ENCODE measurements at regions not wholly inside any gene's neighbourhood (a gene's known extent, or its start where the extent isn't known, plus 50 kb on each side); places are given as distances from the start of the nearest gene placed in this dataset.

DNA sequence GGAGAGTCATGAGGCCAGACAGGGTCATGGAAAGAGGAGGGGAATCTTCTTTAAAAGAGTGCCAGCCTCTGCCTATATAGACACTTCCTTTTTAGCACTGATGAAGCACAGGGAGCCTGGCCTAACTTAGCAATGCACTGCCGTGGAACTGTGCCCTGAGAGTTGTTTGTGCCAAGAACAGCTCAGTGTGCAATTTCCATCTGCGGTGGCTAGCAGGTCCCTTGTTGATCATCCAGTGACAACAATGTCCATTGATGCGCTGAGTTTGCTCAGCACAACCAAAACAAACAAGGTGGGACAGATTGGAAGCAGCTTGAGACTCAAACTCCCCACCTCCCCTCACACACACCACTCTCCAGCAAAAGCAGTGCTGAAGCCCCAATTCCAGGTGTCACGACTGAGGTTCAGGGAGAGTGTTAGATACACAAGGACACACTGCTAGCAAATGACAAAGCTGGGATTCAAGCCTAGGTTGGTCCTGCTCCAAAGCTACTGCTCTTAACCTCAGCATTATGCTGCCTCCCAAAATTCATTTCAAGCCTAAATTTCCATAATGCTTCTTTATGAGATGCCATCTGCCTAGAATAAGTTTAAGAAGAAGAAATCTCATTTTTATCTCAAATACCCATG, 316.6 kb upstream of the UBE2E2 start:
- ATAC-seq: no peak
- CTCF ChIA-PET: interaction anchor here (0.7 to 2.6 kb wide), 2 partner anchors 56 to 157 kb away, joined by 3 to 9 read pairs; no protein-coding TSS in a partner anchor
- WGBS (ENCODE audit: missing lambda C conversion rate): 23% methylated on average over 4 of the region's 4 CpGs

DNA sequence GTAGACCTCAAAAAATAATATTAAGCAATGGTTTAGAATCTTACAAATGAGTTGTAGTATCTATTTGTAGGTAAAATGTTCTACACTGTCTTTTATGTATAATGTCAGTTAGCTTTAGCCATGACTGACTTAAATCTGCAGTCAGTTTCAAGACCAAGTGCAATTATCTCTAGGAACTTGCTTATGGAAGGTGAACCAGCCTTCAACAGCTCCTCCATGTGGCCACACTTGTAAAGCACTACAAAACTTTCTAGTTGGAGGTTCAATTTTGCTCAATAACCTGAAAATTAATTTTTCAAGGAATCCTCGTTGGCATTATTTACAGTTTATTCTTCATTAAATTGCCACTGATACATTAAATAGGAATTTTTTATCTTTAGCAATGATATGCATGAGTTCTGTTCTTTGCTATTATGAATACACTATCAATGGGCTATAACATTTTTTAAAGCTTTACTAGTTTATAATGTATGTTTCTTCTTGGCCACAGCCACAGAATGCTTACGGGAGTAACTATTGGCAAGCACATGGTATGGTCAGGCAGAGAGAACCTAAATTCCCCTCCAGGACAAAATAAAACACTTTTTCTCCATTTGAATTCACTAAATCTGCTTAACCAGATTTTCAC, 315.3 kb upstream of the UBE2E2 start:
- 3% methylated on average over 2 of the region's 2 CpGs for WGBS (ENCODE audit: missing lambda C conversion rate)
- Histone ChIP-seq H3K9me3 (no peaks in the 10 kb centered on the region), H3K4me3 (no peak overlapping the region), H3K4me2 (no peak overlapping the region), H3K27ac (no peak overlapping the region), H3K4me1 (no peaks in the 10 kb centered on the region)
- ATAC-seq (peak in 1 of 2 experiments; percentile 63; a peak in 2 of 6 replicates), DNase-seq (ENCODE audit: low read depth in 1 of 2, low spot score in 1 of 2) (peak in 1 of 2 experiments; percentile 53), FAIRE-seq (peak; percentile 18)
- ChIA-PET POLR2A (no interaction called here), CTCF (interaction anchor here (0.7 to 2.6 kb wide), 8 partner anchors 11 to 332 kb away, joined by 3 to 10 read pairs (median 4); no protein-coding TSS in a partner anchor)
- TF ChIP-seq CHD4 (IDR thresholded peaks at IDR 0.05; ENCODE audit: borderline replicate concordance) (no peak), HDAC2 (IDR thresholded peaks at IDR 0.05) (no peak), RCOR1 (IDR thresholded peaks at IDR 0.05; ENCODE audit: low read depth, low read length) (no peak), JUN (IDR thresholded peaks at IDR 0.05) (no peak), TFCP2L1 (CRISPR knock-in tag; IDR thresholded peaks at IDR 0.05) (no peak), POLR2AphosphoS2 (conservative IDR thresholded peaks at IDR 0.05; ENCODE audit: low read length) (no peak), HOXB13 (CRISPR knock-in tag; IDR thresholded peaks at IDR 0.05; ENCODE audit: low read depth) (no peak), MAZ (IDR thresholded peaks at IDR 0.05; ENCODE audit: borderline replicate concordance, low read depth, low read length) (no peak), ZC3H11A (IDR thresholded peaks at IDR 0.05) (no peak)
- TF ChIP-seq, protein P1, sequence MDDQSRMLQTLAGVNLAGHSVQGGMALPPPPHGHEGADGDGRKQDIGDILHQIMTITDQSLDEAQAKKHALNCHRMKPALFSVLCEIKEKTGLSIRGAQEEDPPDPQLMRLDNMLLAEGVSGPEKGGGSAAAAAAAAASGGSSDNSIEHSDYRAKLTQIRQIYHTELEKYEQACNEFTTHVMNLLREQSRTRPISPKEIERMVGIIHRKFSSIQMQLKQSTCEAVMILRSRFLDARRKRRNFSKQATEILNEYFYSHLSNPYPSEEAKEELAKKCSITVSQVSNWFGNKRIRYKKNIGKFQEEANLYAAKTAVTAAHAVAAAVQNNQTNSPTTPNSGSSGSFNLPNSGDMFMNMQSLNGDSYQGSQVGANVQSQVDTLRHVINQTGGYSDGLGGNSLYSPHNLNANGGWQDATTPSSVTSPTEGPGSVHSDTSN (IDR thresholded peaks at IDR 0.05): no peak
- TF ChIP-seq, protein P2, sequence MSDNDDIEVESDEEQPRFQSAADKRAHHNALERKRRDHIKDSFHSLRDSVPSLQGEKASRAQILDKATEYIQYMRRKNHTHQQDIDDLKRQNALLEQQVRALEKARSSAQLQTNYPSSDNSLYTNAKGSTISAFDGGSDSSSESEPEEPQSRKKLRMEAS (IDR thresholded peaks at IDR 0.05): no peak
- TF ChIP-seq, protein P3, sequence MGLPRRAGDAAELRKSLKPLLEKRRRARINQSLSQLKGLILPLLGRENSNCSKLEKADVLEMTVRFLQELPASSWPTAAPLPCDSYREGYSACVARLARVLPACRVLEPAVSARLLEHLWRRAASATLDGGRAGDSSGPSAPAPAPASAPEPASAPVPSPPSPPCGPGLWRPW (IDR thresholded peaks at IDR 0.05): no peak

More for the DNA sequence above, 316.6 kb upstream of the UBE2E2 start:
- POLR2A ChIA-PET: no interaction called here
- H3K4me1 ChIP-seq: no peaks in the 10 kb centered on the region
- no peak overlapping the region for H3K4me3 ChIP-seq
- DNase-seq (ENCODE audit: low read depth in 1 of 2, low spot score in 1 of 2) (no peak), FAIRE-seq (no peak)
- TF ChIP-seq, protein P3 (IDR thresholded peaks at IDR 0.05): no peak
- TF ChIP-seq, protein P4, sequence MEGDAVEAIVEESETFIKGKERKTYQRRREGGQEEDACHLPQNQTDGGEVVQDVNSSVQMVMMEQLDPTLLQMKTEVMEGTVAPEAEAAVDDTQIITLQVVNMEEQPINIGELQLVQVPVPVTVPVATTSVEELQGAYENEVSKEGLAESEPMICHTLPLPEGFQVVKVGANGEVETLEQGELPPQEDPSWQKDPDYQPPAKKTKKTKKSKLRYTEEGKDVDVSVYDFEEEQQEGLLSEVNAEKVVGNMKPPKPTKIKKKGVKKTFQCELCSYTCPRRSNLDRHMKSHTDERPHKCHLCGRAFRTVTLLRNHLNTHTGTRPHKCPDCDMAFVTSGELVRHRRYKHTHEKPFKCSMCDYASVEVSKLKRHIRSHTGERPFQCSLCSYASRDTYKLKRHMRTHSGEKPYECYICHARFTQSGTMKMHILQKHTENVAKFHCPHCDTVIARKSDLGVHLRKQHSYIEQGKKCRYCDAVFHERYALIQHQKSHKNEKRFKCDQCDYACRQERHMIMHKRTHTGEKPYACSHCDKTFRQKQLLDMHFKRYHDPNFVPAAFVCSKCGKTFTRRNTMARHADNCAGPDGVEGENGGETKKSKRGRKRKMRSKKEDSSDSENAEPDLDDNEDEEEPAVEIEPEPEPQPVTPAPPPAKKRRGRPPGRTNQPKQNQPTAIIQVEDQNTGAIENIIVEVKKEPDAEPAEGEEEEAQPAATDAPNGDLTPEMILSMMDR (IDR thresholded peaks at IDR 0.05): no peak
- no peak for TF ChIP-seq JUN (IDR thresholded peaks at IDR 0.05)
- TF ChIP-seq, protein P5, sequence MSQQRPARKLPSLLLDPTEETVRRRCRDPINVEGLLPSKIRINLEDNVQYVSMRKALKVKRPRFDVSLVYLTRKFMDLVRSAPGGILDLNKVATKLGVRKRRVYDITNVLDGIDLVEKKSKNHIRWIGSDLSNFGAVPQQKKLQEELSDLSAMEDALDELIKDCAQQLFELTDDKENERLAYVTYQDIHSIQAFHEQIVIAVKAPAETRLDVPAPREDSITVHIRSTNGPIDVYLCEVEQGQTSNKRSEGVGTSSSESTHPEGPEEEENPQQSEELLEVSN (IDR thresholded peaks at IDR 0.05; ENCODE audit: borderline replicate concordance, low read depth): no peak
- no peak for TF ChIP-seq ZFP36 (IDR thresholded peaks at IDR 0.05; ENCODE audit: borderline replicate concordance, partially characterized antibody)
- no peak for TF ChIP-seq NR3C1 (IDR thresholded peaks at IDR 0.05)
- TF ChIP-seq RFX5 (IDR thresholded peaks at IDR 0.05): no peak
- TF ChIP-seq POLR2A (IDR thresholded peaks at IDR 0.05; ENCODE audit: low read length): no peak
- no peak for TF ChIP-seq CBX8 (IDR thresholded peaks at IDR 0.05)
- TF ChIP-seq FOSL2 (IDR thresholded peaks at IDR 0.05): no peak
- TF ChIP-seq FOSL2 (CRISPR knock-in tag; IDR thresholded peaks at IDR 0.05): no peak
- no peak for TF ChIP-seq BHLHE40 (IDR thresholded peaks at IDR 0.05; ENCODE audit: low read depth, low read length)
- TF ChIP-seq HEYL (CRISPR knock-in tag; IDR thresholded peaks at IDR 0.05): no peak
- no peak for TF ChIP-seq CHD4 (IDR thresholded peaks at IDR 0.05; ENCODE audit: borderline replicate concordance)
- TF ChIP-seq, protein P6, sequence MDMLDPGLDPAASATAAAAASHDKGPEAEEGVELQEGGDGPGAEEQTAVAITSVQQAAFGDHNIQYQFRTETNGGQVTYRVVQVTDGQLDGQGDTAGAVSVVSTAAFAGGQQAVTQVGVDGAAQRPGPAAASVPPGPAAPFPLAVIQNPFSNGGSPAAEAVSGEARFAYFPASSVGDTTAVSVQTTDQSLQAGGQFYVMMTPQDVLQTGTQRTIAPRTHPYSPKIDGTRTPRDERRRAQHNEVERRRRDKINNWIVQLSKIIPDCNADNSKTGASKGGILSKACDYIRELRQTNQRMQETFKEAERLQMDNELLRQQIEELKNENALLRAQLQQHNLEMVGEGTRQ (IDR thresholded peaks at IDR 0.05): no peak
- TF ChIP-seq RNF2 (IDR thresholded peaks at IDR 0.05; ENCODE audit: borderline replicate concordance, low read depth): no peak
- TF ChIP-seq HDAC2 (IDR thresholded peaks at IDR 0.05): no peak
- TF ChIP-seq, protein P7, sequence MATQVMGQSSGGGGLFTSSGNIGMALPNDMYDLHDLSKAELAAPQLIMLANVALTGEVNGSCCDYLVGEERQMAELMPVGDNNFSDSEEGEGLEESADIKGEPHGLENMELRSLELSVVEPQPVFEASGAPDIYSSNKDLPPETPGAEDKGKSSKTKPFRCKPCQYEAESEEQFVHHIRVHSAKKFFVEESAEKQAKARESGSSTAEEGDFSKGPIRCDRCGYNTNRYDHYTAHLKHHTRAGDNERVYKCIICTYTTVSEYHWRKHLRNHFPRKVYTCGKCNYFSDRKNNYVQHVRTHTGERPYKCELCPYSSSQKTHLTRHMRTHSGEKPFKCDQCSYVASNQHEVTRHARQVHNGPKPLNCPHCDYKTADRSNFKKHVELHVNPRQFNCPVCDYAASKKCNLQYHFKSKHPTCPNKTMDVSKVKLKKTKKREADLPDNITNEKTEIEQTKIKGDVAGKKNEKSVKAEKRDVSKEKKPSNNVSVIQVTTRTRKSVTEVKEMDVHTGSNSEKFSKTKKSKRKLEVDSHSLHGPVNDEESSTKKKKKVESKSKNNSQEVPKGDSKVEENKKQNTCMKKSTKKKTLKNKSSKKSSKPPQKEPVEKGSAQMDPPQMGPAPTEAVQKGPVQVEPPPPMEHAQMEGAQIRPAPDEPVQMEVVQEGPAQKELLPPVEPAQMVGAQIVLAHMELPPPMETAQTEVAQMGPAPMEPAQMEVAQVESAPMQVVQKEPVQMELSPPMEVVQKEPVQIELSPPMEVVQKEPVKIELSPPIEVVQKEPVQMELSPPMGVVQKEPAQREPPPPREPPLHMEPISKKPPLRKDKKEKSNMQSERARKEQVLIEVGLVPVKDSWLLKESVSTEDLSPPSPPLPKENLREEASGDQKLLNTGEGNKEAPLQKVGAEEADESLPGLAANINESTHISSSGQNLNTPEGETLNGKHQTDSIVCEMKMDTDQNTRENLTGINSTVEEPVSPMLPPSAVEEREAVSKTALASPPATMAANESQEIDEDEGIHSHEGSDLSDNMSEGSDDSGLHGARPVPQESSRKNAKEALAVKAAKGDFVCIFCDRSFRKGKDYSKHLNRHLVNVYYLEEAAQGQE (IDR thresholded peaks at IDR 0.05): no peak
- no peak for TF ChIP-seq KDM1A (IDR thresholded peaks at IDR 0.05; ENCODE audit: low read depth)
- no peak overlapping the region for H3K27ac ChIP-seq
- no peak overlapping the region for H3K4me2 ChIP-seq
- no peaks in the 10 kb centered on the region for H3K9me3 ChIP-seq
